ENCODE measurements at regions not wholly inside any gene's neighbourhood (a gene's known extent, or its start where the extent isn't known, plus 50 kb on each side); places are given as distances from the start of the nearest gene placed in this dataset.
"Not testable (repeated sequence)": the region's sequence is repeated elsewhere in the genome, so short reads cannot be mapped to it uniquely, and the experiment has no call there.

- no peak for DNase-seq (ENCODE audit: low read depth)
Observed at GRCh38 chr2:239743206-239743605, 281.9 kb downstream of the NDUFA10 start.

- no peak for DNase-seq (ENCODE audit: low read depth)
Observed at GRCh38 chr2:239742377-239742776, 282.8 kb downstream of the NDUFA10 start.

GRCh38 chr2:239739206-239739605 is 285.9 kb downstream of the NDUFA10 start:
- no peak for DNase-seq (ENCODE audit: low read depth)

GRCh38 chr2:239738159-239738558 is 287.0 kb downstream of the NDUFA10 start:
- no peak for DNase-seq (ENCODE audit: low read depth)

- DNase-seq (ENCODE audit: low read depth): no peak
Observed at GRCh38 chr2:239737144-239737463, 288.0 kb downstream of the NDUFA10 start.

- no peak for DNase-seq (ENCODE audit: low read depth)
Observed at GRCh38 chr2:239736358-239737143, 288.6 kb downstream of the NDUFA10 start.

- DNase-seq (ENCODE audit: low read depth): no peak
Observed at GRCh38 chr2:239735829-239736357, 289.2 kb downstream of the NDUFA10 start.

GRCh38 chr2:239735131-239735828 is 289.9 kb downstream of the NDUFA10 start:
- DNase-seq (ENCODE audit: low read depth): no peak

GRCh38 chr2:239734436-239735005 is 290.6 kb downstream of the NDUFA10 start:
- DNase-seq (ENCODE audit: low read depth): no peak

- DNase-seq (ENCODE audit: low read depth): no peak
Observed at GRCh38 chr2:239732666-239733010, 292.5 kb downstream of the NDUFA10 start.

GRCh38 chr2:239731998-239732665 is 293.0 kb downstream of the NDUFA10 start:
- DNase-seq (ENCODE audit: low read depth): no peak

- DNase-seq (ENCODE audit: low read depth): no peak
Observed at GRCh38 chr2:239731422-239731821, 293.7 kb downstream of the NDUFA10 start.

GRCh38 chr2:239730897-239731296 is 294.2 kb downstream of the NDUFA10 start:
- DNase-seq (ENCODE audit: low read depth): no peak

- not testable (repeated sequence) for DNase-seq (ENCODE audit: low read depth)
Observed at GRCh38 chr2:239730567-239730882, 294.6 kb downstream of the NDUFA10 start.

GRCh38 chr2:239729681-239730566 is 295.2 kb downstream of the NDUFA10 start:
- DNase-seq (ENCODE audit: low read depth): no peak

GRCh38 chr2:239729151-239729550 is 296.0 kb downstream of the NDUFA10 start:
- no peak for DNase-seq (ENCODE audit: low read depth)

GRCh38 chr2:239728751-239729150 is 296.4 kb downstream of the NDUFA10 start:
- DNase-seq (ENCODE audit: low read depth): no peak

- DNase-seq (ENCODE audit: low read depth): no peak
Observed at GRCh38 chr2:239727776-239728600, 297.2 kb downstream of the NDUFA10 start.

GRCh38 chr2:239727182-239727775 is 297.9 kb downstream of the NDUFA10 start:
- DNase-seq (ENCODE audit: low read depth): no peak

GRCh38 chr2:239726631-239727181 is 298.4 kb downstream of the NDUFA10 start:
- DNase-seq (ENCODE audit: low read depth): no peak
